Calu3 (cell line): ENCODE measurements at regions not wholly inside any gene's neighbourhood (a gene's known extent, or its start where the extent isn't known, plus 50 kb on each side); places are given as distances from the start of the nearest gene placed in this dataset.

Source experiments
- BruUV-seq: library from RNA; stranded (reverse); fragments of 400-500 nt; replicated peaks from 2 replicates; lab custom pipeline; 2021; lab: Mats Ljungman, UMichigan
- CTCF ChIA-PET: fragments of 300-600 bp; sonication (Branson Sonifier 250); formaldehyde crosslinking; loops from one replicate; lab custom pipeline; 2022; ENCODE audit warnings: antibody characterized with exemption; lab: Charles Lee
- DNase-seq: peaks from one replicate; pipeline ENCODE4 v3.0.0; 2022
- H3K27ac Mint-ChIP-seq: one replicate; pipeline ENCODE4 v1.8.0; 2022; ENCODE audit warnings: mixed read lengths; ENCODE audit not compliant: unreplicated experiment
- H3K27me3 Mint-ChIP-seq: one replicate; pipeline ENCODE4 v1.8.0; 2022; ENCODE audit warnings: mixed read lengths; ENCODE audit not compliant: unreplicated experiment
- H3K36me3 Mint-ChIP-seq: one replicate; pipeline ENCODE4 v1.8.0; 2022; ENCODE audit warnings: mild to moderate bottlenecking, moderate library complexity, mixed read lengths; ENCODE audit not compliant: insufficient read depth, unreplicated experiment
- H3K4me1 Mint-ChIP-seq: one replicate; pipeline ENCODE4 v1.8.0; 2022; ENCODE audit warnings: mild to moderate bottlenecking, low read depth, mixed read lengths; ENCODE audit not compliant: unreplicated experiment
- H3K4me3 Mint-ChIP-seq: one replicate; pipeline ENCODE4 v1.8.0; 2022; ENCODE audit warnings: mild to moderate bottlenecking, low read depth, moderate library complexity, mixed read lengths; ENCODE audit not compliant: unreplicated experiment
- H3K9me3 Mint-ChIP-seq: one replicate; pipeline ENCODE4 v1.8.0; 2022; ENCODE audit warnings: low read depth, mixed read lengths; ENCODE audit not compliant: unreplicated experiment
- CTCF ChIP-seq: fragments of 200-600 bp; IDR thresholded peaks from one replicate; pipeline ENCODE4 v1.8.0; 2022; ENCODE audit warnings: antibody characterized with exemption; ENCODE audit not compliant: unreplicated experiment
- intact Hi-C: fragments of 100-400 bp; cut with micrococcal nuclease; formaldehyde crosslinking; loops from one replicate; pipeline ENCODE4 v1.10.0; 2022; ENCODE audit not compliant: unreplicated experiment

- CTCF ChIA-PET, result no interaction called here
- H3K4me3 Mint-ChIP-seq, result no peak overlapping the region
- DNase-seq, result no peak
- H3K27ac Mint-ChIP-seq, result no peak overlapping the region
- no peaks in the 10 kb centered on the region for H3K36me3 Mint-ChIP-seq
- no peaks in the 10 kb centered on the region for H3K4me1 Mint-ChIP-seq
- BruUV-seq, result no TSS peak
- intact Hi-C loops, result no loop called here
- no peaks in the 10 kb centered on the region for H3K9me3 Mint-ChIP-seq
- H3K27me3 Mint-ChIP-seq, result peaks cover 67% of the 10 kb centered on the region
- TF ChIP-seq CTCF, result no peak
These were observed 88.7 kb downstream of the TENT5C start for GRCh38 chr1:117694543-117694942.

GRCh38 chr1:117695796-117696490 lies 90.1 kb downstream of the TENT5C start:
- H3K36me3 Mint-ChIP-seq, result no peaks in the 10 kb centered on the region

GRCh38 chr1:117696561-117696960 lies 90.7 kb downstream of the TENT5C start:
- no peak overlapping the region for H3K4me3 Mint-ChIP-seq
- no peak overlapping the region for H3K27ac Mint-ChIP-seq
- CTCF ChIA-PET, result no interaction called here
- no peak for DNase-seq
- H3K27me3 Mint-ChIP-seq, result peaks cover 58% of the 10 kb centered on the region
- no TSS peak for BruUV-seq
- no peaks in the 10 kb centered on the region for H3K4me1 Mint-ChIP-seq
- no peaks in the 10 kb centered on the region for H3K36me3 Mint-ChIP-seq
- intact Hi-C loops, result no loop called here
- no peaks in the 10 kb centered on the region for H3K9me3 Mint-ChIP-seq
- no peak for TF ChIP-seq CTCF

More at GRCh38 chr1:117695796-117696490, 90.1 kb downstream of the TENT5C start:
- BruUV-seq, result no TSS peak
- no peak for DNase-seq
- peaks cover 58% of the 10 kb centered on the region for H3K27me3 Mint-ChIP-seq
- H3K27ac Mint-ChIP-seq, result no peak overlapping the region
- intact Hi-C loops, result no loop called here
- no peaks in the 10 kb centered on the region for H3K9me3 Mint-ChIP-seq
- TF ChIP-seq CTCF, result no peak
- H3K4me3 Mint-ChIP-seq, result no peak overlapping the region
- H3K4me1 Mint-ChIP-seq, result no peaks in the 10 kb centered on the region
- CTCF ChIA-PET, result no interaction called here

GRCh38 chr1:117697220-117697781 lies 91.5 kb downstream of the TENT5C start:
- intact Hi-C loops, result no loop called here
- CTCF ChIA-PET, result no interaction called here
- no peaks in the 10 kb centered on the region for H3K4me1 Mint-ChIP-seq
- no peak overlapping the region for H3K4me3 Mint-ChIP-seq
- peaks cover 58% of the 10 kb centered on the region for H3K27me3 Mint-ChIP-seq
- H3K36me3 Mint-ChIP-seq, result no peaks in the 10 kb centered on the region
- no peak for DNase-seq
- TF ChIP-seq CTCF, result no peak
- no peaks in the 10 kb centered on the region for H3K9me3 Mint-ChIP-seq
- H3K27ac Mint-ChIP-seq, result no peak overlapping the region
- BruUV-seq, result no TSS peak
